ENCODE measurements at regions not wholly inside any gene's neighbourhood (a gene's known extent, or its start where the extent isn't known, plus 50 kb on each side); places are given as distances from the start of the nearest gene placed in this dataset.

DNA sequence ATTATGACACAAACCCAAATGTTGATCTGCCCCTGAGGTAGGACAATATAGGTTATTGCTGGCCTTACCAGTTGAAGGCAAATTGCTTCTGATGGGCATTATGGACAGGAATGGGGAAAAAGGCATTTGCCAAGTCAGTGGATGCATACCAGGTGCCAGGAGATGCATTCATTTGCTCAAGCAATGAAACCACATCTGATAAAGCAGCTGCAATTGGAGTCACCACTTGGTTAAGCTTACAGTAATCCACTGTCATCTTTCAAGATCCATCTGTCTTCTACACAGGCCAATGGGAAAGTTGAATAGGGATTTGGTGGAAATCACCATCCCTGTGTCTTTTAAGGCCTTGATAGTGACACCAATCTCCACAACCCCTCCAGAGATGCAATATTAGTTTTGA lies 648.6 kb downstream of the COL12A1 start:
- TF ChIP-seq, protein P1, sequence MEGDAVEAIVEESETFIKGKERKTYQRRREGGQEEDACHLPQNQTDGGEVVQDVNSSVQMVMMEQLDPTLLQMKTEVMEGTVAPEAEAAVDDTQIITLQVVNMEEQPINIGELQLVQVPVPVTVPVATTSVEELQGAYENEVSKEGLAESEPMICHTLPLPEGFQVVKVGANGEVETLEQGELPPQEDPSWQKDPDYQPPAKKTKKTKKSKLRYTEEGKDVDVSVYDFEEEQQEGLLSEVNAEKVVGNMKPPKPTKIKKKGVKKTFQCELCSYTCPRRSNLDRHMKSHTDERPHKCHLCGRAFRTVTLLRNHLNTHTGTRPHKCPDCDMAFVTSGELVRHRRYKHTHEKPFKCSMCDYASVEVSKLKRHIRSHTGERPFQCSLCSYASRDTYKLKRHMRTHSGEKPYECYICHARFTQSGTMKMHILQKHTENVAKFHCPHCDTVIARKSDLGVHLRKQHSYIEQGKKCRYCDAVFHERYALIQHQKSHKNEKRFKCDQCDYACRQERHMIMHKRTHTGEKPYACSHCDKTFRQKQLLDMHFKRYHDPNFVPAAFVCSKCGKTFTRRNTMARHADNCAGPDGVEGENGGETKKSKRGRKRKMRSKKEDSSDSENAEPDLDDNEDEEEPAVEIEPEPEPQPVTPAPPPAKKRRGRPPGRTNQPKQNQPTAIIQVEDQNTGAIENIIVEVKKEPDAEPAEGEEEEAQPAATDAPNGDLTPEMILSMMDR (IDR thresholded peaks at IDR 0.05): no peak
- Histone ChIP-seq H3K36me3 (no peaks in the 10 kb centered on the region), H3K9me3 (no peaks in the 10 kb centered on the region), H3K4me1 (no peaks in the 10 kb centered on the region), H3K4me3 (no peak overlapping the region), H3K27ac (no peak overlapping the region), H3K27me3 (no peaks in the 10 kb centered on the region)
- no peak for DNase-seq
- intact Hi-C loops (cut with DNase I; ENCODE audit: low total_unique reads): no loop called here

DNA sequence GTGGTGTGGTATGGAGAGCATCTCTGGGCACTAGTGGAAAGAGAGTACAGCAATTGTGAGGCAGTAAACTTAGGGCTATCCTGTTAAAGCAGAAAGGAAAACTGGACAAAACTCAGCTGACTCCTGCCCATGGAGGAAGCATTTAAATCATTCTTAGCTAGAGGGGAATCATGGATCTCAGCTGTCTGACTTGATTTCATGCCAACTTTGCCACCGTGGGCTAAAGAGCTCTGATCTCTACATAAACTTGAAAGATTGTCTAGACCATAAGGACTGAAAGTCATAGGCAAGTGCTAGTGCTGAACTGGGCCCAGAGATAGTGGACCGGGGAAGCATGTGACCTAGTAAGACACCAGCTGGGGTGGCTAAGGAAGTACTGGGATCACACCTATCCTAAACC lies 651.8 kb downstream of the COL12A1 start:
- H3K36me3 ChIP-seq: no peaks in the 10 kb centered on the region
- TF ChIP-seq, protein P1 (IDR thresholded peaks at IDR 0.05): no peak
- no peaks in the 10 kb centered on the region for H3K27me3 ChIP-seq
- intact Hi-C loops (cut with DNase I; ENCODE audit: low total_unique reads): no loop called here
- no peak overlapping the region for H3K4me3 ChIP-seq
- H3K9me3 ChIP-seq: no peaks in the 10 kb centered on the region
- peaks cover 0 to 4% (median 0%) of the 10 kb centered on the region in 4 donors for H3K4me1 ChIP-seq
- DNase-seq: no peak
- no peak overlapping the region for H3K27ac ChIP-seq

DNA sequence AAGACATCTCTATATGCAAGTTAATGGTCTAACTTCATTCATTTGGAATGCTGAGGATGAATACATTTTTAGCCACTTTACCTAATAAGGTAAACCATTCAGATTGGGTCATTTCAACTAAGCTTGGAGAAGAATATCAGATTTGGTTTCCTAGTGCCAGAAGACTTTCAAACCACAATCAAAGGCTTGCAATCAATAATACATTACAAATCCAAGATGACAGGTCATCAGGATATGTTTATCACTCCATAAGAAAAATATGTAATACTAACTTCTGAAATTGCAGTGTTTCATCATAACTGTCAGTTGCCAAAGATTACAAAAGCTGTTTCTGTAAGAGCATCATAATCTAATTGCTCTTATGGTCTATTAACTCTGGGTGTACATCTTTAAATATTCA lies 654.0 kb downstream of the COL12A1 start:
- no peak overlapping the region for H3K4me3 ChIP-seq
- H3K4me1 ChIP-seq: peaks cover 0 to 4% (median 0%) of the 10 kb centered on the region in 4 donors
- no peaks in the 10 kb centered on the region for H3K36me3 ChIP-seq
- H3K9me3 ChIP-seq: no peaks in the 10 kb centered on the region
- intact Hi-C loops (cut with DNase I; ENCODE audit: low total_unique reads): no loop called here
- no peak for DNase-seq
- TF ChIP-seq, protein P1 (IDR thresholded peaks at IDR 0.05): no peak
- no peak overlapping the region for H3K27ac ChIP-seq
- no peaks in the 10 kb centered on the region for H3K27me3 ChIP-seq

DNA sequence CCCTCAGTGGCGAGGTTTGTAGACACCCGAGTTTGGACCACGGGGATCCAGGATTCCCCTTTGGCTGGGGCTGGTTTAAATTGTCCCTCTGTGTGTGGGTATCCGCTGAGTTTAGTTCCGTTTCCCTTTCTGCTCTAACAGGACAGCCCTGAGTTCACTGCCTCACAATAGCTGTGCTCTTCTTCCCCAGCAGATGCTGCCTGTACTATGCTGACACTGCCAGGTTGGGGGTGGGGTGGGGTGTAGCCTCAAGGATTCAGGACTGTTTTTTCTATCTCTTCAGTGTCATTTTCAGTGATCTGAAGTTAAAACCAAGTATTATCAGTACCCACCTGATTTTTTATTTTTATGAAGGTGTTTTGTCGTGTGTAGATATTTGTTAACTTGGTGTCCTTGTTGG lies 655.0 kb downstream of the COL12A1 start:
- TF ChIP-seq, protein P1 (IDR thresholded peaks at IDR 0.05): no peak
- Histone ChIP-seq H3K27ac (no peak overlapping the region), H3K9me3 (no peaks in the 10 kb centered on the region), H3K27me3 (no peaks in the 10 kb centered on the region), H3K4me1 (peaks cover 0 to 4% (median 0%) of the 10 kb centered on the region in 4 donors), H3K36me3 (no peaks in the 10 kb centered on the region), H3K4me3 (no peak overlapping the region)
- intact Hi-C loops (cut with DNase I; ENCODE audit: low total_unique reads): no loop called here
- DNase-seq: no peak

DNA sequence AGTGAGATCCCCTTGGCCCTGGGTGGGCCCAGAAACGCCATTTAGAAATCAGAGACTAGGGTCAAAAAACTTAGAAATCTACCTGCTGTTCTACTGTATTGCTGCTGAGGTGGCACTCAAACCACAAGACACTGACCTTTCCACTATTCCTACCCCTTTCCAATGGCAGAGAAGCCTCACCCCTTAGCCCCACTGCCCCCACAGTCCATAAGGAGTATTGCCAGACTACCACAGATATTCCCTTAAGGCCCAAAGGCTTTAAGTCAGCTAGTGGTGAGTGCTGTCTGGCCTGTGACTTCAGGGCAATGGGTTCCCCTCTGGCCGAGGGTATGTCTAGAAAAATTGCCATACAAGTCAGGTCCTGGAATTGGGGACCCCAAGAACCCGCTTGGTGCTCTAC lies 656.1 kb downstream of the COL12A1 start:
- no peak for DNase-seq
- intact Hi-C loops (cut with DNase I; ENCODE audit: low total_unique reads): no loop called here
- H3K4me3 ChIP-seq: no peak overlapping the region
- TF ChIP-seq, protein P1 (IDR thresholded peaks at IDR 0.05): no peak
- no peaks in the 10 kb centered on the region for H3K27me3 ChIP-seq
- peaks cover 0 to 4% (median 0%) of the 10 kb centered on the region in 3 donors for H3K9me3 ChIP-seq
- peaks cover 0 to 4% (median 0%) of the 10 kb centered on the region in 4 donors for H3K4me1 ChIP-seq
- H3K36me3 ChIP-seq: no peaks in the 10 kb centered on the region
- H3K27ac ChIP-seq: no peak overlapping the region
